HG03045 (cell line): ENCODE measurements at regions not wholly inside any gene's neighbourhood (a gene's known extent, or its start where the extent isn't known, plus 50 kb on each side); places are given as distances from the start of the nearest gene placed in this dataset.

Experiments
- ATAC-seq: cut with Tn5 transposase; IDR thresholded peaks from one replicate; pipeline ENCODE4 v1.9.1; 2021; ENCODE audit warnings: mild to moderate bottlenecking, moderate library complexity; ENCODE audit not compliant: unreplicated experiment

DNA sequence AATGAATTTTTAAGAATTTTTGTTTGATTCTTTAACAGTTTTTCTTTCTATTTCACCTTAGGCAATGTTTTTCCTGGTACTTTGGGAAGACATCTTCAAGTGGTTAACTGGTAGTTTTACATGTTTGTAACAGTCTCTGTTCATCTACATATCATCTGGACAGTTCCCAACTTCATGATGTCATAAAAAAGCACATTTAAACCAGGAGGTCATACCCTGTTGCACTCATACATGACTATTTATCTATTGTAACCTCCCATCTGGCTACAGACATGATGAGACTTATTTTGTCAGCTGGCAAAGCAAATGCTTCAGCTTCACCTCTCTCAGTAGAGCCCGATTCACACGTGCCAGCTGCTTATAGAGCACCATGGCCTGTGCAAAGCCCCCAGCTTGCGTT, 99.8 kb upstream of the YPEL5 start:
- ATAC-seq, result no peak

DNA sequence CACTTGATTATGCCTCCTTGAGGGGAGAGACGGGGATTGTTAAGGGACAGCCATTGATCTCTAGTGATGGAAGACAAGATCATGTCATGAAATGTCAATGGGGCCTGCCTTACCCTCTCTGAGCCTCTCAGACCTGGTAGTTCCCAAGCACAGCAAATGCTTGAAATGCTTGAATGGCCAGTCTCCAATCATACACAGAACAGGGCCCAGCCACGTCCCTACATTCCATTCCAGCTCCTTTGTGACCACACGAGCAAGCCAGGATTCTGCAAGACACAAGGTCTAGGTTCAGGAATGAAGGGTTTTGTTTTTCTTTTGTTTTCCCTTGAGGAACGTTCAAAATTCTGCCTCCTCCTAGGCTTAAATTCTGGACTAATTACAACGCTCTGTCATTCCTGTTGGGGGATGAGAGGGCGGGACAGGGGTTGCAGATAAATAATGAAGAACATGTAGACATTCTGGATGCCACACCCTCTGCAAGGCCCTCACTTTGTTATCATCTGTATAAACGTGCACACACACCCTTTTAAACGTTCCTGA, 98.1 kb upstream of the YPEL5 start:
- no peak for ATAC-seq

DNA sequence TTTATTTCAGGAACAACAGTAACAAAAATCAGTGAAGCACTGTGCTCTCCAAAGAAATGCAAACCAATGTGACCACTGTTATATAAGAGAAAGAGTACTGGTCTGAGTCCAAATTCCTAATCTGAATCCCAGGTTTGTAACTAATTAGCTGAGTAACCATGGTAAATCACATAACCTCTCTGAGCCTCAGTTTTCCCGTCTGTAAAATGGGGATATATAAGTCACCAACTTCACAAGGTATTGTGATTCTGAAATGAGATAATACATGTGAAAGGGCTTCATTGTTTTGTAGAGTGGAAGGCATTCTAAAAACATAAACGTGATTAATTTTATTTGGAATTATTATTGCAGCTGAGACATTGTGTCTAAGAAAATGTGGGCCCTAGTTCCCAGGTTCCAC, 91.3 kb upstream of the YPEL5 start:
- ATAC-seq, result no peak

DNA sequence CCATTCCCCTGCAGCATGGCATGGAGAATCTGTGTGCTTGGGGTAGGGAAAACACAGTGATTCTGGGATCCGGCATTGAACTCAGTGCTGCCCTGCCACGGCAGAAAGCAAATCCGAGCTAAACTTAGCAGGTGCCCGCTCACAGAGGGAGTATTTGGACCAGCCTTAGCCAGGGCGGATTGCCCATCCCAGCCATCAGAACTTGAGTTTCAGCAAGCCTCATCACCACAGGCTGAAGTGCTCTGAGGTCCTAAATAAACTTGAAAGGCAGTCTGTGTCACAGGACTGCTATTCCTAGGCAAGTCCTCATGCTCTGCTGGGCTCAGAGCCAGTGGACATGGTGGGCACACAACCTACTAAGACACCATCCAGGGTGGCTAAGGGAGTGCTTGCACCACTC, 86.2 kb upstream of the YPEL5 start:
- ATAC-seq, result no peak

DNA sequence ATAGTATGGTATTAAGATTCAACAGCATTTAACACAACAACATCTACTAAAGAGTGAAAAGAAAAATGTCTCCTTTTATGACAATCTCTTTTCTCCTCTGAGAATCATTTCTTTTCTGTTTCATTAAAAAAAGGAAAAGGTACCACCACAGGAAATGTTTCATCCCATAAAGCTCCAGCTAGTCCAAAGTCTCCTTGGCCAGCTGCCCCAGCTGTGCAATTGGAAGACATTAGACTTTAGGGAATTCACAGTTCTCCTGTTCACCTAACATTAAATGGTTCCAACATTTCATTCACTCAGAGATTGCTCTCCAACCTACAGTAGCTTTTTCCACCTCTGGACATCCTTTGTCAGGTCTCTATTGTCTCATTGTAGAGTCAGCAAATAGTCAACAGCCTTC, 78.7 kb upstream of the YPEL5 start:
- no peak for ATAC-seq

DNA sequence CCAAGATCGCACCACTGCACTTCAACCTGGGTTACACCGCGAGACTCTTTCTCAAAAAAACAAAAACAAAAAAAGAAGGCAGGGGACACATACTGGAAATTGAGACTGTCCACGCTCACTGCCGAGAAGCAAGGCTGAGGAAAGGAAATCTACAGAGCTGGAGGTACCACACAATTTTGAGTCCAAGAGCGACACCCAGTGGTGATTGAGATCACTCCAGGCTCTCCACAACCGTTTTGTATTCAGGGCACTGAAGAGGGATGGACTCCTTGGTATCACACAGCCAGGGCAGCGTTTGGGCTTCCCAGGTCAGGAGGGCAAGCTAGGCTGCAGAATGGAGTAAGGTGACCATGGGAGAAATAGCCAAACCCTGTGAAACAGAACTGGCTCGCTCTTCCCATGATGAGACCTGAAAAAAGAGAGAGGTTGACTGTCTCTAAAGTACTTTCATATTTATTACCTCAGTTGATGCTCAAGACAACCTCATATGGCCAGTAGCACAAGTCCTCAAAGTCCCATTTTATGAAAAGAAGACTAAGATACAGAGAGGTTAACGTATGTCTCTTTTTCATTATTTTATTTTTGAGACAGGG, 74.5 kb upstream of the YPEL5 start:
- no peak for ATAC-seq

DNA sequence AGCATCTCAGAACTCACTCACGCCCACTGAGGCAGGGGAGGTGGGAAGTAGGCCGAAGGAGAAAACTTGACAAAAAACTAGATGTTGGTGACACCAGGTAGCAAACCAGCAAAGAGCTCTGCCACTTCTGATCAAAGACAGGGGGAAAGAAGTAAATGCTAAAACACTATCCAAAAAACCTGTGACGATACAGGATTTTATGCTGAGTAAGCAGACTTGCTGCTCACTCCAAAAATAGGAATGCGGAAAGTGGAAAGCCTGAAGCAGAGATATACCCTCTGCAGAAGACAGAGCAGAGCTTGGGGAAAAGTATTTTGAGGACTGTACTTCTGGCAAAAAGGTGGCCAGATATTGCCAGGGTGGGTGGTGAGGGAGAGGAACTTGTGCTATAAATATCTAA, 73.3 kb upstream of the YPEL5 start:
- no peak for ATAC-seq

DNA sequence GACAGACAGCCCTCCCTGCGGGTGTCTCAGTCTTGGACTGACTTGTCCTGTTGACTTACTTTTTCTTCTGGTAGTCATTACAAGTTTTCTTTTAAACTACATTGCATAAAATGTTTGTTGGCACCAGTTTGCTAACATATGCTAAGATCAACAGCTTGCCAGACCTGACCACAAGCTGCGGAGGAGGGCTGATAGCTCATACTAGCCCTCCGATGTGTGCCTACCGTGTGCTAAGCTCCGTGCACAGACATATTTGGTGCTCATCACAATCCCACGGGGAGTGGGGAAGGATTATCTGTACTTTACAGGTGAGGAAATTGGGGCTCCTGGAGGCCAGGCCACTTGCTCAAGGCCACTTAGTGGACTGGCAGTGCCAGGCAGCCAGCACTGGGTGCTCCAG, 72.8 kb upstream of the YPEL5 start:
- ATAC-seq, result no peak

DNA sequence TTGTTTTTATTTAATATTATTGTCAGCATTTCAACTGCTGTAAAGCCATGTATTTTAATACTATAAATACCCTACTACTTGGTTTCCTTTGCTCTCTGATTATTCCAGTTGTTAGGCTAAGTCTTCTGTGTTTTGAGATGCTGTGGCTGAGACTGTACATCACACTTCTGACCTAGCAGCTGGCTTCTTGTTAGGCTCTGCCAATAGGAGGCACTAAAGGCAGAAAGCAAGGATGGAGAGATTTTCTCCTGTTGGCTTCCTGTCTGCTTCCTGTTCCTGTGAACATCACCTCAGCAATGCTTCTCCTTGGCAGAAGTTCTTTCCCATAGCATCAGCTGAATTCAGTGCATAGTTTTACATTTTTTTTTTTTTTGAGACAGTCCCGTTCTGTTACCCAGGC, 68.3 kb upstream of the YPEL5 start:
- no peak for ATAC-seq

DNA sequence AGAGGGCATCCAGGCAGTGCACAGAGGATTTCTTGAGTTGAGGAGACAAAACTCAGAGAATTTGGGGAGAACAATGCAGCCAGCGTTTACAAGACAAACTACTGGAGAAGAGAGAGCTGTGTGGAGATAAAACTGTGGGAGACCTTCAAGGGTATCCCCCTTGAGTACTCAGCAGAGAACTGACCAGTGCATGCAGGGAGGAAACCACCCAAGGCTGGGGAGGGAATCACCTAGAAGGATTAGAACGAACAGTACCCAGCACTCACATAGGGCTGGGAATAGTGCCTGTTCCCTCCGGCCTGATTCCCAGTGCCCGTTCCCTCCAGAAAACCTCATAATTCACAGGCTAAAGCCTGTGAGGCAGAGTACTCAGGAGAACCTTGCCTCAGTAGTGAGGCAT, 61.9 kb upstream of the YPEL5 start:
- ATAC-seq, result no peak

DNA sequence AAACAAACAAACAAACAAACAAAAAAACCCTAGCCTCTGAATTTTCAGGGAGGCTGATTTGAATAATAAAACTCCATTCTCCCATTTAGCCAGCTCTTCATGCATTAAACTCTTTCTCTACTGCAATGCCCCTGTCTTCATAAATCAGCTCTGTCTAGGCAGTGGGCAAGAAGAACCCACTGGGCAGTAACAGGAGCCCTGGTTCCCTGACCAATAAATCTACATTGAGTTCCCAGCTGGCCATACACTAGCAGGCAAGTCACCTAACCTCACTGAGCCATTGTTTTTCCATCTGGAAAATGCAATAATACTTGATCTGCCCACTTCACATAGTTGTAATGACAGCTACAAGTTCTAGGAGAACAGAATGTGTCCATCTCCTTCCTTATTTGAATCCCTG, 57.6 kb upstream of the YPEL5 start:
- ATAC-seq, result no peak

DNA sequence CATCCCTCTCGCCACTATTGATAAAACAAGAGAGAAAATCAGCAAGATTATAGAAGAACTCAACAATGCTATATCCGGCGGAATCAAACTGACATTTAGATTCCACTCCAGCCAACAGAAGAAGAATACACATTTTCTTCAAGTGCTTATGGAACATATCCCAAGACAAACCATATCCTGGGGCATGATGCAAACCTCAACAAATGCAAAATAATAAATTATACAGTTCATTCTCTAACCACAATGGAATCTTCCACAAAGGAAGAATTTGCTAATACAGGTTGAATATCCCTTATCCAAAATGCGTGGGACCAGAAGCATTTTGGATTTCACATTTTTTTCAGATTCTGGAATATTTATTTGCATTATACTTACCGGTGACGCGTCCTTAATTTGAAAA, 51.4 kb upstream of the YPEL5 start:
- ATAC-seq, result no peak

DNA sequence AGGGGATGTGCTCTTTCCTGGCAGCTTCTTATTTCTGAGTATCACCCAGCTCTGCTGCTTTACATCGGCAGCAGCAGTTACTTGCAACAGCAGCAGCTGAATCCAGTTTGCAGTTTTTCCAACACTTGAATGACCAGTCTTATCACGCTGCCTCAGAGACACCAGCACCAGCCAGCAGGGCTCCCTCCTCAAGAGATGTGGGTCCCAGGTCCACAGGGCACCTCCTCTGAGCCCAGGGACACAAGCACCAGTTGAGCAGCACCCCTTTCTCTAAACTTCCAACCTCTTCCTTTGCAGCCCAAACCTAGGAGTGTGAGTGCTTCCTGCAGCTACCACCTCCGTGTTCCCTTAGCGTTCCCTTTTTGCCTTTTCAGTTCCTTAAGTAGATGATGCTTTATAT, 50.4 kb upstream of the YPEL5 start:
- ATAC-seq, result no peak
